HEK293T (cell line): ENCODE measurements at regions not wholly inside any gene's neighbourhood (a gene's known extent, or its start where the extent isn't known, plus 50 kb on each side); places are given as distances from the start of the nearest gene placed in this dataset.

ENCODE experiments used
- BHLHE40 ChIP-seq: fragments of 450-650 bp; IDR thresholded peaks from 2 replicates; pipeline ENCODE4 v1.6.1; 2016; ENCODE audit warnings: mild to moderate bottlenecking, moderate library complexity, borderline replicate concordance
- CTBP1 ChIP-seq: fragments of 450-650 bp; IDR thresholded peaks from 2 replicates; pipeline ENCODE4 v1.6.1; 2016; ENCODE audit warnings: borderline replicate concordance
- ELF4 ChIP-seq: fragments of 450-650 bp; IDR thresholded peaks from 2 replicates; pipeline ENCODE4 v1.6.1; 2017; ENCODE audit warnings: antibody characterized with exemption
- FOXA1 ChIP-seq: fragments of 450-650 bp; IDR thresholded peaks from 2 replicates; pipeline ENCODE4 v1.6.1; 2016; ENCODE audit warnings: mild to moderate bottlenecking
- FOXM1 ChIP-seq: fragments of 450-650 bp; IDR thresholded peaks from 2 replicates; pipeline ENCODE4 v1.6.1; 2017; ENCODE audit warnings: mild to moderate bottlenecking, borderline replicate concordance
- HDGF ChIP-seq: fragments of 450-650 bp; IDR thresholded peaks from 2 replicates; pipeline ENCODE4 v1.6.1; 2017; ENCODE audit warnings: antibody characterized with exemption, borderline replicate concordance
- LEF1 ChIP-seq: fragments of 450-650 bp; IDR thresholded peaks from 2 replicates; pipeline ENCODE4 v1.6.1; 2017; ENCODE audit warnings: mild to moderate bottlenecking, borderline replicate concordance
- NFRKB ChIP-seq: fragments of 450-650 bp; IDR thresholded peaks from 2 replicates; pipeline ENCODE4 v1.6.1; 2016; ENCODE audit warnings: mild to moderate bottlenecking, moderate library complexity
- SP1 ChIP-seq: fragments of 450-650 bp; IDR thresholded peaks from 2 replicates; pipeline ENCODE4 v1.6.1; 2017
- ZNF384 ChIP-seq: fragments of 450-650 bp; IDR thresholded peaks from 2 replicates; pipeline ENCODE4 v1.6.1; 2016
- TF ChIP-seq, protein P1 (sequence below): fragments of 450-650 bp; IDR thresholded peaks from 2 replicates; pipeline ENCODE4 v1.6.1; 2016

DNA sequence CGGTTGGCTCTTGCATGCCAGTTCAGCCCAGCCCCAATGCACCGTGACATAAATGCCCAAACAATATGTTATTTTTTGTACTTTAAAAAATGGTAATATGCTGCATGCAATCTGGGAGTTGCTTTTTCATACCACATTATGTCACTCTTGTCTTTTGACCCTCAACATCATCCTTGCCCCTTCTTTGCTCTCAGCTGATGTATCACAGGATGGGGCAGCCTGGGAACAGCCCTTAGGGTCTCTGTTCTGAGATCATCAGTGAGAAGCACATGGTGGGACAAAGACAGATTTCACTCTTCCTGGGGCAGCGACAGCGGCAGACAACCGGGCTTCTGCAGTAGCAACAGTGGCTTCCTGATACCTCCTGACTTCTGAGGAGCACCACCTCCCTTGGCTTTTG lies 79.5 kb downstream of the SETD4 start:
- TF ChIP-seq ELF4 (no peak), FOXM1 (no peak), CTBP1 (no peak), BHLHE40 (no peak), SP1 (no peak), HDGF (no peak), NFRKB (no peak), FOXA1 (no peak), LEF1 (no peak), ZNF384 (no peak)
- TF ChIP-seq, protein P1, sequence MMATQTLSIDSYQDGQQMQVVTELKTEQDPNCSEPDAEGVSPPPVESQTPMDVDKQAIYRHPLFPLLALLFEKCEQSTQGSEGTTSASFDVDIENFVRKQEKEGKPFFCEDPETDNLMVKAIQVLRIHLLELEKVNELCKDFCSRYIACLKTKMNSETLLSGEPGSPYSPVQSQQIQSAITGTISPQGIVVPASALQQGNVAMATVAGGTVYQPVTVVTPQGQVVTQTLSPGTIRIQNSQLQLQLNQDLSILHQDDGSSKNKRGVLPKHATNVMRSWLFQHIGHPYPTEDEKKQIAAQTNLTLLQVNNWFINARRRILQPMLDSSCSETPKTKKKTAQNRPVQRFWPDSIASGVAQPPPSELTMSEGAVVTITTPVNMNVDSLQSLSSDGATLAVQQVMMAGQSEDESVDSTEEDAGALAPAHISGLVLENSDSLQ = no peak
